IMR-90 (cell line): ENCODE measurements at regions not wholly inside any gene's neighbourhood (a gene's known extent, or its start where the extent isn't known, plus 50 kb on each side); places are given as distances from the start of the nearest gene placed in this dataset.

Source experiments
- ATAC-seq: fragments of 200-7000 bp; cut with Tn5 transposase; 2 replicates; pipeline ENCODE4 v1.9.1; 2020; ENCODE audit warnings: low read depth, mild to moderate bottlenecking, moderate library complexity
- BruUV-seq: library from RNA; stranded (reverse); fragments of 400-500 nt; replicated peaks from 2 replicates; lab custom pipeline; 2021; lab: Mats Ljungman, UMichigan
- CTCF ChIA-PET: fragments of 300-600 bp; formaldehyde crosslinking; extraction: SDS; loops from one replicate; lab custom pipeline; 2021; ENCODE audit warnings: antibody characterized with exemption; lab: Yijun Ruan, JAX
- POLR2A ChIA-PET: fragments of 300-600 bp; sonication (Branson Sonifier 250); formaldehyde crosslinking; loops from one replicate; lab custom pipeline; 2022; ENCODE audit warnings: antibody characterized with exemption; ENCODE audit not compliant: unreplicated experiment; lab: Charles Lee
- DNase-seq: peaks from one replicate; pipeline ENCODE4 v3.0.0; 2013
- H2AFZ ChIP-seq: replicated peaks from 2 replicates; pipeline ENCODE3; 2013; ENCODE audit warnings: low read length, mild to moderate bottlenecking; ENCODE audit not compliant: poor library complexity
- H2AK5ac ChIP-seq: 2 replicates; pipeline ENCODE4 v1.6.1; 2013; ENCODE audit warnings: low read depth, low read length, inconsistent platforms
- H2AK9ac ChIP-seq: replicated peaks from 2 replicates; pipeline ENCODE3; 2013; ENCODE audit warnings: mild to moderate bottlenecking, low read depth, low read length, moderate library complexity; ENCODE audit not compliant: poor library complexity
- H2BK120ac ChIP-seq: 2 replicates; pipeline ENCODE4 v1.6.1; 2013; ENCODE audit warnings: low read depth, low read length, inconsistent platforms
- H2BK15ac ChIP-seq: 3 replicates; pipeline ENCODE4 v1.6.1; 2013; ENCODE audit warnings: low read depth, low read length, inconsistent platforms
- H2BK20ac ChIP-seq: 2 replicates; pipeline ENCODE4 v1.6.1; 2013; ENCODE audit warnings: low read depth, mild to moderate bottlenecking, inconsistent platforms, low read length, moderate library complexity
- H2BK5ac ChIP-seq: 2 replicates; pipeline ENCODE4 v1.6.1; 2013; ENCODE audit warnings: mild to moderate bottlenecking, low read depth, low read length, inconsistent platforms; ENCODE audit not compliant: poor library complexity, severe bottlenecking
- H3K14ac ChIP-seq: replicated peaks from 2 replicates; pipeline ENCODE4 v1.6.1; 2013; ENCODE audit warnings: low read depth, low read length, inconsistent platforms
- H3K18ac ChIP-seq: 2 replicates; pipeline ENCODE4 v1.6.1; 2013; ENCODE audit warnings: low read depth, low read length, control low read depth
- H3K23ac ChIP-seq: 2 replicates; pipeline ENCODE4 v1.6.1; 2013; ENCODE audit warnings: low read depth, low read length, inconsistent platforms
- H3K27ac ChIP-seq: 2 replicates; pipeline ENCODE4 v1.5.1; 2013; ENCODE audit warnings: mild to moderate bottlenecking, control low read depth, low read length; ENCODE audit not compliant: insufficient read depth
- H3K27me3 ChIP-seq: 2 replicates; pipeline ENCODE4 v1.6.1; 2013; ENCODE audit warnings: low read length; ENCODE audit not compliant: control insufficient read depth, insufficient read depth
- H3K36me3 ChIP-seq: 2 replicates; pipeline ENCODE4 v1.6.1; 2013; ENCODE audit warnings: low read length, mixed read lengths; ENCODE audit not compliant: control insufficient read depth, insufficient read depth
- H3K4ac ChIP-seq: 2 replicates; pipeline ENCODE4 v1.6.1; 2013; ENCODE audit warnings: low read depth, low read length, inconsistent platforms
- H3K4me1 ChIP-seq: 2 replicates; pipeline ENCODE4 v1.6.1; 2013; ENCODE audit warnings: low read length, mixed read lengths; ENCODE audit not compliant: control insufficient read depth, insufficient read depth
- H3K4me2 ChIP-seq: 2 replicates; pipeline ENCODE4 v1.6.1; 2013; ENCODE audit warnings: low read depth, mild to moderate bottlenecking, control low read depth, low read length, moderate library complexity
- H3K4me3 ChIP-seq: 2 replicates; pipeline ENCODE4 v1.5.1; 2013; ENCODE audit warnings: low read depth, mild to moderate bottlenecking, control low read depth, low read length, moderate library complexity; ENCODE audit not compliant: insufficient read depth
- H3K56ac ChIP-seq: 2 replicates; pipeline ENCODE4 v1.6.1; 2013; ENCODE audit warnings: low read length, inconsistent platforms; ENCODE audit not compliant: insufficient read depth; ENCODE audit errors: extremely low read depth
- H3K79me1 ChIP-seq, 2 experiments: 2 replicates each; pipeline ENCODE4 v1.6.1; 2013; ENCODE audit warnings: low read length in 2 of 2, inconsistent platforms in 1 of 2, low read depth in 1 of 2
- H3K9ac ChIP-seq: 2 replicates; pipeline ENCODE4 v1.6.1; 2013; ENCODE audit warnings: low read depth, low read length, control low read depth
- H3K9me1 ChIP-seq: 2 replicates; pipeline ENCODE4 v1.6.1; 2013; ENCODE audit warnings: low read length, inconsistent platforms; ENCODE audit not compliant: insufficient read depth
- H3K9me3 ChIP-seq: 2 replicates; pipeline ENCODE4 v1.6.1; 2013; ENCODE audit warnings: low read length; ENCODE audit not compliant: control insufficient read depth, insufficient read depth
- H4K20me1 ChIP-seq: 2 replicates; pipeline ENCODE4 v1.6.1; 2013; ENCODE audit warnings: low read length, inconsistent platforms; ENCODE audit not compliant: insufficient read depth
- H4K5ac ChIP-seq: 2 replicates; pipeline ENCODE4 v1.6.1; 2013; ENCODE audit warnings: mild to moderate bottlenecking, low read depth, low read length, control low read depth
- H4K8ac ChIP-seq, 2 experiments: 2 replicates each; pipeline ENCODE4 v1.6.1; 2013; ENCODE audit warnings: low read depth in 2 of 2, low read length in 2 of 2, control low read depth in 1 of 2, inconsistent platforms in 1 of 2
- H4K91ac ChIP-seq: 2 replicates; pipeline ENCODE4 v1.6.1; 2013; ENCODE audit warnings: low read depth, low read length, inconsistent platforms; ENCODE audit not compliant: insufficient read depth
- BHLHE40 ChIP-seq: fragments of 150-350 bp; IDR thresholded peaks from 2 replicates; pipeline ENCODE4 v1.6.1; 2016; ENCODE audit warnings: mild to moderate bottlenecking, low read depth, low read length
- CEBPB ChIP-seq: IDR thresholded peaks from 2 replicates; pipeline ENCODE4 v1.6.1; 2012; ENCODE audit warnings: low read depth, low read length, improper control_type of control experiment
- CHD1 ChIP-seq: IDR thresholded peaks from 2 replicates; pipeline ENCODE4 v1.6.1; 2012; ENCODE audit warnings: low read depth, low read length, improper control_type of control experiment
- FOS ChIP-seq: fragments of 150-350 bp; IDR thresholded peaks from 2 replicates; pipeline ENCODE4 v1.6.1; 2016; ENCODE audit warnings: low read depth, low read length
- MAFK ChIP-seq: IDR thresholded peaks from 2 replicates; pipeline ENCODE4 v1.6.1; 2012; ENCODE audit warnings: low read depth, low read length, improper control_type of control experiment
- MAZ ChIP-seq: IDR thresholded peaks from 2 replicates; pipeline ENCODE4 v1.6.1; 2012; ENCODE audit warnings: low read depth, mild to moderate bottlenecking, low read length, improper control_type of control experiment, moderate library complexity, borderline replicate concordance
- MXI1 ChIP-seq: IDR thresholded peaks from 2 replicates; pipeline ENCODE4 v1.6.1; 2012; ENCODE audit warnings: low read depth, mild to moderate bottlenecking, low read length, moderate library complexity, borderline replicate concordance
- NFE2L2 ChIP-seq: fragments of 150-350 bp; IDR thresholded peaks from 2 replicates; pipeline ENCODE4 v1.6.1; 2016; ENCODE audit warnings: low read depth, mild to moderate bottlenecking, low read length
- POLR2A ChIP-seq: IDR thresholded peaks from 2 replicates; pipeline ENCODE4 v1.6.1; 2012; ENCODE audit warnings: mild to moderate bottlenecking, low read depth, low read length
- RAD21 ChIP-seq: IDR thresholded peaks from 2 replicates; pipeline ENCODE4 v1.6.1; 2012; ENCODE audit warnings: low read length, improper control_type of control experiment
- RCOR1 ChIP-seq: IDR thresholded peaks from 2 replicates; pipeline ENCODE4 v1.6.1; 2012; ENCODE audit warnings: mild to moderate bottlenecking, low read length, improper control_type of control experiment; ENCODE audit not compliant: insufficient replicate concordance
- RFX5 ChIP-seq: IDR thresholded peaks from 2 replicates; pipeline ENCODE4 v1.8.0; 2012; ENCODE audit warnings: low read depth, mild to moderate bottlenecking, low read length, moderate library complexity
- SMC3 ChIP-seq: fragments of 150-350 bp; IDR thresholded peaks from 2 replicates; pipeline ENCODE4 v1.6.1; 2016; ENCODE audit warnings: low read depth, mild to moderate bottlenecking, antibody characterized with exemption, low read length, moderate library complexity
- WGBS, 2 experiments: methylation state at CpG; one replicate each; pipeline versions ENCODE4 v1.1.5 to v1.1.7; 2013; ENCODE audit warnings: missing lambda C conversion rate in 2 of 2; ENCODE audit not compliant: insufficient read length in 1 of 2; ENCODE audit errors: extremely low coverage in 2 of 2; 5-methylcytosine and 5-hydroxymethylcytosine counted together
- dilution Hi-C: fragments of 300-500 bp; cut with HindIII; formaldehyde crosslinking; loops from one replicate; pipeline ENCODE4 v1.14.3; 2018; ENCODE audit warnings: low sequenced_read_pairs; ENCODE audit not compliant: unreplicated experiment
- in situ Hi-C: fragments of 300-500 bp; cut with MboI; formaldehyde crosslinking; loops from 3 replicates; pipeline ENCODE4 v1.14.3; 2019; ENCODE audit warnings: low sequenced_read_pairs, inconsistent platforms, mixed read lengths
- intact Hi-C: fragments of 100-400 bp; cut with micrococcal nuclease; formaldehyde crosslinking; loops from 2 replicates; pipeline ENCODE4 v1.10.0; 2022
- TF ChIP-seq, protein P1 (sequence below): conservative IDR thresholded peaks from 2 replicates; pipeline ENCODE4 v1.5.1; 2012; ENCODE audit warnings: mild to moderate bottlenecking, low read depth, low read length, improper control_type of control experiment
- TF ChIP-seq, protein P2 (sequence below): fragments of 150-350 bp; IDR thresholded peaks from 2 replicates; pipeline ENCODE4 v1.6.1; 2017; ENCODE audit warnings: mild to moderate bottlenecking, antibody characterized with exemption, low read length, low read depth
- TF ChIP-seq, protein P3 (sequence below): fragments of 150-350 bp; IDR thresholded peaks from 2 replicates; pipeline ENCODE4 v1.6.1; 2016; ENCODE audit warnings: low read depth, mild to moderate bottlenecking, low read length, moderate library complexity, borderline replicate concordance

DNA sequence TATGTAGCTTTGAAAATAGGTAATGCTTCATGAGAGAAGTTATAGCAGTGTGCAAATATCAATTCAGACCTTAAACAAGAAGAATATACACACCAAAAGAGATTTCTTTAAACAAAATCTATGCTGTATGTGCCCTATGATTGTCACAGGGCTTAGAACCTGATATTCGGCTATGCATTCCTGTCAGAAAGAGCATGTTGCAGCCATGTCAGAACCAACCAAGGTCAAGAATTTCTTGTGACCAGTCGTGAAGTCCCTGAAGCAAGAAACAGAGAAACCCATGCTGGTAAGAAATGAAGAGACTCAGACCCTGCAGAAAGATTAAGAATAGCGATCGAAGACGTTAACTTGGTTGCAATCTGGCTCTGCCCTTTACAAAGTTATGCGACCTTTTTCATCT, 210.3 kb upstream of the SPIN4 start:
- Histone ChIP-seq H3K9ac (peak overlapping the region; percentile 64), H3K9me1 (no peaks in the 10 kb centered on the region), H3K4me1 (no peaks in the 10 kb centered on the region), H3K4me3 (peak overlapping the region; percentile 80; the same call in 1 of the 2 replicates), H3K79me1 (0 out of 4 replicates have a peak, but pooled peaks cover 0 to 5% of the 10 kb centered on the region in 2 experiments), H3K56ac (no peak overlapping the region), H2AK5ac (no peak overlapping the region), H3K4ac (no peak overlapping the region), H3K36me3 (no peaks in the 10 kb centered on the region), H2BK15ac (no peak overlapping the region), H3K9me3 (no peaks in the 10 kb centered on the region), H3K27ac (peak overlapping the region; percentile 51; the same call in 1 of the 2 replicates), H2BK20ac (no peak overlapping the region), H2AFZ (peak overlapping the region; percentile 81), H2AK9ac (no peak overlapping the region), H3K27me3 (no peaks in the 10 kb centered on the region), H2BK120ac (no peak overlapping the region), H4K20me1 (no peaks in the 10 kb centered on the region), H2BK5ac (no peak overlapping the region), H4K8ac (peak overlapping the region in 1 of 2 experiments; percentile 19; a peak in 2 of 4 replicates), H4K91ac (no peak overlapping the region), H4K5ac (peak overlapping the region; percentile 63; the same call in 1 of the 2 replicates), H3K14ac (0 out of 2 replicates have a peak overlapping the region, but pooled peaks have one; percentile 9), H3K18ac (peak overlapping the region; percentile 47; the same call in 1 of the 2 replicates), H3K4me2 (peak overlapping the region; percentile 97), H3K23ac (peak overlapping the region; percentile 64; the same call in 1 of the 2 replicates)
- ATAC-seq (peak; percentile 50), DNase-seq (no peak)
- no TSS peak for BruUV-seq
- in situ Hi-C loops (no loop called here), intact Hi-C loops (no loop called here), dilution Hi-C loops (no loop called here)
- ChIA-PET CTCF (no interaction called here), POLR2A (no interaction called here)
- 0% methylated on average over 1 of the region's 6 CpGs; no CpG with 5 or more reads in 1 of the 2 experiments for WGBS, 2 experiments
- no peak for TF ChIP-seq SMC3
- no peak for TF ChIP-seq POLR2A
- no peak for TF ChIP-seq BHLHE40
- TF ChIP-seq MAFK = no peak
- TF ChIP-seq MAZ = no peak
- no peak for TF ChIP-seq NFE2L2
- TF ChIP-seq FOS = no peak
- no peak for TF ChIP-seq RCOR1
- TF ChIP-seq, protein P1, sequence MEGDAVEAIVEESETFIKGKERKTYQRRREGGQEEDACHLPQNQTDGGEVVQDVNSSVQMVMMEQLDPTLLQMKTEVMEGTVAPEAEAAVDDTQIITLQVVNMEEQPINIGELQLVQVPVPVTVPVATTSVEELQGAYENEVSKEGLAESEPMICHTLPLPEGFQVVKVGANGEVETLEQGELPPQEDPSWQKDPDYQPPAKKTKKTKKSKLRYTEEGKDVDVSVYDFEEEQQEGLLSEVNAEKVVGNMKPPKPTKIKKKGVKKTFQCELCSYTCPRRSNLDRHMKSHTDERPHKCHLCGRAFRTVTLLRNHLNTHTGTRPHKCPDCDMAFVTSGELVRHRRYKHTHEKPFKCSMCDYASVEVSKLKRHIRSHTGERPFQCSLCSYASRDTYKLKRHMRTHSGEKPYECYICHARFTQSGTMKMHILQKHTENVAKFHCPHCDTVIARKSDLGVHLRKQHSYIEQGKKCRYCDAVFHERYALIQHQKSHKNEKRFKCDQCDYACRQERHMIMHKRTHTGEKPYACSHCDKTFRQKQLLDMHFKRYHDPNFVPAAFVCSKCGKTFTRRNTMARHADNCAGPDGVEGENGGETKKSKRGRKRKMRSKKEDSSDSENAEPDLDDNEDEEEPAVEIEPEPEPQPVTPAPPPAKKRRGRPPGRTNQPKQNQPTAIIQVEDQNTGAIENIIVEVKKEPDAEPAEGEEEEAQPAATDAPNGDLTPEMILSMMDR = no peak
- TF ChIP-seq RAD21 = no peak
- no peak for TF ChIP-seq MXI1
- TF ChIP-seq CEBPB = no peak
- no peak for TF ChIP-seq RFX5
- TF ChIP-seq, protein P2, sequence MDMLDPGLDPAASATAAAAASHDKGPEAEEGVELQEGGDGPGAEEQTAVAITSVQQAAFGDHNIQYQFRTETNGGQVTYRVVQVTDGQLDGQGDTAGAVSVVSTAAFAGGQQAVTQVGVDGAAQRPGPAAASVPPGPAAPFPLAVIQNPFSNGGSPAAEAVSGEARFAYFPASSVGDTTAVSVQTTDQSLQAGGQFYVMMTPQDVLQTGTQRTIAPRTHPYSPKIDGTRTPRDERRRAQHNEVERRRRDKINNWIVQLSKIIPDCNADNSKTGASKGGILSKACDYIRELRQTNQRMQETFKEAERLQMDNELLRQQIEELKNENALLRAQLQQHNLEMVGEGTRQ = no peak
- no peak for TF ChIP-seq CHD1
- TF ChIP-seq, protein P3, sequence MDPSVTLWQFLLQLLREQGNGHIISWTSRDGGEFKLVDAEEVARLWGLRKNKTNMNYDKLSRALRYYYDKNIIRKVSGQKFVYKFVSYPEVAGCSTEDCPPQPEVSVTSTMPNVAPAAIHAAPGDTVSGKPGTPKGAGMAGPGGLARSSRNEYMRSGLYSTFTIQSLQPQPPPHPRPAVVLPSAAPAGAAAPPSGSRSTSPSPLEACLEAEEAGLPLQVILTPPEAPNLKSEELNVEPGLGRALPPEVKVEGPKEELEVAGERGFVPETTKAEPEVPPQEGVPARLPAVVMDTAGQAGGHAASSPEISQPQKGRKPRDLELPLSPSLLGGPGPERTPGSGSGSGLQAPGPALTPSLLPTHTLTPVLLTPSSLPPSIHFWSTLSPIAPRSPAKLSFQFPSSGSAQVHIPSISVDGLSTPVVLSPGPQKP = no peak
